WTC11 (cell line): ENCODE measurements at regions not wholly inside any gene's neighbourhood (a gene's known extent, or its start where the extent isn't known, plus 50 kb on each side); places are given as distances from the start of the nearest gene placed in this dataset.

Experiments
- CTCF ChIP-seq: fragments of 200-600 bp; IDR thresholded peaks from 2 replicates; pipeline ENCODE4 v1.8.0; 2022; ENCODE audit warnings: antibody characterized with exemption
- E2F1 ChIP-seq: sonication (generic); formaldehyde crosslinking; IDR thresholded peaks from 2 replicates; pipeline ENCODE4 v1.8.0; 2022; ENCODE audit warnings: mild to moderate bottlenecking, missing genetic modification reagents
- JUN ChIP-seq: sonication (generic); formaldehyde crosslinking; IDR thresholded peaks from 2 replicates; pipeline ENCODE4 v1.8.0; 2023; ENCODE audit warnings: mild to moderate bottlenecking, missing genetic modification reagents
- NR2C2 ChIP-seq: sonication (generic); formaldehyde crosslinking; IDR thresholded peaks from 2 replicates; pipeline ENCODE4 v1.8.0; 2022; ENCODE audit warnings: mild to moderate bottlenecking, missing genetic modification reagents
- NR3C1 ChIP-seq: sonication (generic); formaldehyde crosslinking; conservative IDR thresholded peaks from 2 replicates; pipeline ENCODE4 v1.8.1; 2023; ENCODE audit warnings: low read depth, mild to moderate bottlenecking, missing genetic modification reagents
- SMAD3 ChIP-seq: sonication (generic); formaldehyde crosslinking; IDR thresholded peaks from 2 replicates; pipeline ENCODE4 v1.8.0; 2022; ENCODE audit warnings: missing genetic modification reagents, mild to moderate bottlenecking, borderline replicate concordance
- USF1 ChIP-seq: sonication (generic); formaldehyde crosslinking; IDR thresholded peaks from 2 replicates; pipeline ENCODE4 v1.8.0; 2022; ENCODE audit warnings: mild to moderate bottlenecking, missing genetic modification reagents

GRCh38 chr22:48186146-48186790 lies 1423.8 kb downstream of the TBC1D22A start:
- TF ChIP-seq CTCF (no peak), E2F1 (CRISPR knock-in tag) (no peak), JUN (no peak), NR2C2 (CRISPR knock-in tag) (no peak), NR3C1 (no peak), SMAD3 (CRISPR knock-in tag) (no peak), USF1 (CRISPR knock-in tag) (no peak)
